ENCODE measurements at regions not wholly inside any gene's neighbourhood (a gene's known extent, or its start where the extent isn't known, plus 50 kb on each side); places are given as distances from the start of the nearest gene placed in this dataset.

DNA sequence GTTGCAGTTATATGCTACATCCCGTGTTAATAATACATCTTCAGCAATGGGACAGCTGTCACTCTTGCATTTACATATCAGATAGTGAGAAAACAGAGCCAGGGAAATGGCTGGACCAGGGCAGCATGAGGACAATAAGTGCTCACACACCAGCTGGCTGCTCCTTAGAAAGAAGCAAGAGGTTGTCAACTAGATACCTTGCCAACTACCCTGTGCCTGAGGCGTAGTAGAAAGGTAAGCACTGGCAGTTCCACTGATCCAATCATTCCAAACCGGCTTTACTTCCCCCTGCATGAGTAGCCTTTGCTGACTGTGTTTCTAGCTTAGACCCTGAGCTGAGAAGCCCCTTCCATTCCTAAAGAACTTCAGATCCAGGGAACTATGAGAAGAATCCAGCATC lies 52.2 kb upstream of the FGF13 start:
- DNase-seq (ENCODE audit: low spot score) (no peak), FAIRE-seq (no peak)

DNA sequence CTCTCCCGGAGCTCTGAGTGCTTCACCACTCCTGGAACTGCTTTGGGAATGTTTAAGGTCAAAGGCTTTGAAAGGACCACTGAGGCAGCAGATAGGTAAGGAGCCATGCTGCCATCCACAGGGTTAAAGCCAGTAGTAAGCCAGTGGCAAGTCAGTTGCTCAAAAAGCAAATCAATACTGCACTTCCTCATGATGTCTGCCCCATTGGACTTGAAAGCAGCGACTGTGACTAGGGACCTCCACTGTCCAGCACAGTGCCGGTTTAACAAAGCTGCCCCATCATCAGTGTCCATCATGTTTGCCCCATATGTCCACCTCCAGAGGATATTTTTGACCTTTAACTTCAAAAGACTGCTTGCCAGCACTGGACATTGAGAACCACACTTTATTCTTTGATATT lies 49.9 kb upstream of the FGF13 start:
- no peak for FAIRE-seq
- DNase-seq (ENCODE audit: low spot score): no peak
